AG10803 (cell line): ENCODE measurements at regions not wholly inside any gene's neighbourhood (a gene's known extent, or its start where the extent isn't known, plus 50 kb on each side); places are given as distances from the start of the nearest gene placed in this dataset.
A peak's percentile ranks its signal among the peaks of the same experiment; 100 is the strongest.

ENCODE experiments used
- DNase-seq: peaks from one replicate; pipeline ENCODE4 v3.0.0; 2010; ENCODE audit warnings: low read depth
- H3K4me3 ChIP-seq: 2 replicates; pipeline ENCODE4 v1.5.1; 2011; ENCODE audit warnings: mild to moderate bottlenecking, low read length, control low read depth
- TF ChIP-seq, protein P1 (sequence below): conservative IDR thresholded peaks from 2 replicates; pipeline ENCODE4 v1.5.1; 2011; ENCODE audit warnings: mild to moderate bottlenecking, low read length, control low read depth, inconsistent platforms

DNA sequence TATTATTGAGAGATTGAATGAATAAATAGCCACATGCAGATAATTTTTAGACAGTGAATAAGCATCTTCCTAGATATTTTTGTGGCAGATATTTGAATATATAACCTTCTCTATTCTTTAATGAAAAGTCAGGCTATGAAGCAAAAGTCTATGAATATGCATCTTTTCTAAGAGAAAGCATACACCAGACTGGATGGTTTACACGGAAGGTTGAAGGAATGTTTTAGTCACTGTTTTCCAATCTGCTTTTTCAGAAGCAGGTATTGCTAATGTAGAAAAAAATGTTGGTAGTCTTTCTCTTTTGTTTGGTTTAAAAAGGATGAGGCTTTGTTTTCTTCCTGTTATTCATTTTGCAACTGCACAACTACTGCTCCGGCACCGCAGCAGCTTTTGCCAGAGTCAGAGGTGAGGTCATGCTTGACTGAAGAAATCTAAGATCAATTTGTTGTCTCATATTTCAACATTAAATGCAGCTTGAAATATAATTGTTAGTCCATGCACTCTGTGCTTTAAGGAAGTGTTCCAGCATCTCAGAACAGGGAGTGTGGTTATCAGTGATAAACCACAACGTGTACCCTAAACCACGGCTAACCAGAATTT lies 1540.8 kb upstream of the PIK3C3 start:
- TF ChIP-seq, protein P1, sequence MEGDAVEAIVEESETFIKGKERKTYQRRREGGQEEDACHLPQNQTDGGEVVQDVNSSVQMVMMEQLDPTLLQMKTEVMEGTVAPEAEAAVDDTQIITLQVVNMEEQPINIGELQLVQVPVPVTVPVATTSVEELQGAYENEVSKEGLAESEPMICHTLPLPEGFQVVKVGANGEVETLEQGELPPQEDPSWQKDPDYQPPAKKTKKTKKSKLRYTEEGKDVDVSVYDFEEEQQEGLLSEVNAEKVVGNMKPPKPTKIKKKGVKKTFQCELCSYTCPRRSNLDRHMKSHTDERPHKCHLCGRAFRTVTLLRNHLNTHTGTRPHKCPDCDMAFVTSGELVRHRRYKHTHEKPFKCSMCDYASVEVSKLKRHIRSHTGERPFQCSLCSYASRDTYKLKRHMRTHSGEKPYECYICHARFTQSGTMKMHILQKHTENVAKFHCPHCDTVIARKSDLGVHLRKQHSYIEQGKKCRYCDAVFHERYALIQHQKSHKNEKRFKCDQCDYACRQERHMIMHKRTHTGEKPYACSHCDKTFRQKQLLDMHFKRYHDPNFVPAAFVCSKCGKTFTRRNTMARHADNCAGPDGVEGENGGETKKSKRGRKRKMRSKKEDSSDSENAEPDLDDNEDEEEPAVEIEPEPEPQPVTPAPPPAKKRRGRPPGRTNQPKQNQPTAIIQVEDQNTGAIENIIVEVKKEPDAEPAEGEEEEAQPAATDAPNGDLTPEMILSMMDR: no peak
- H3K4me3 ChIP-seq: no peak overlapping the region
- DNase-seq: peak; percentile 4

DNA sequence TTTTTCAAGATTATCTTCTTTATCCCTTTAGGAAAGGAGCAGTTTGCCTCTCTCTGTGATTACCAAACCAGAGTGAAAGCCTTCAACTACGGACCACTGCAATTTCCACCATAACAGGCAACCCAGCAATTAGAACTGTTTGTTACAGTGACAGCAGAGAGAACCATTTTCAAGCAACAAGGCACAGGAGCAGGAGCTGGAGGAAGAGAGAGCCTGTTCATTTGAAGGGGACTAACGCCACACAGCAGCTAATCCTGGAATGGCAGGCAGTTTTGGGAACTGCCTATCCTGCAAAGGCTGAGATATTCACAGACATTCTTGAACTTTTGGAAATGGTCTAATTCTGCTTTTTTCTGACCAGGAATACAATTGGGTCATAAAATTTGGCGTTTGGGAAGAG lies 1541.9 kb upstream of the PIK3C3 start:
- H3K4me3 ChIP-seq: no peak overlapping the region
- TF ChIP-seq, protein P1: peak; percentile 62
- peak; percentile 12 for DNase-seq

DNA sequence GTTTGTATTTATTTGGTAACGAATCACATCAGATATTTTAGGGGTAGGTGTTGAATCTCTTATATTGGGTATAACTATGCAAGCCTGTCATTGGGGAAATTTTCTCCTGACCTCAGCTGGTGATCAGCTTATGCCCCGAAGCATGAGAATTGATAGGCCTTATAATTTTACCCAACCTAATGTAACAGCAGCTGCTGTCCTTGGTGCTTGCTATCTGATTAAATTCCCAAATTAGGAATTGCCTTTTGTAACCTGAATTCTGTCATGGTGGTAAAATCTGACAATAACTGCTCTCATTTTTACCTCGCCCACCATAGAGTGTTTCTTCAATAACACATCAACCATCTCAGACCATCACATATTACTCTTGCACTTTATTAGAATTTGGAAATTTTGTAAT lies 1542.6 kb upstream of the PIK3C3 start:
- TF ChIP-seq, protein P1: no peak
- no peak for DNase-seq
- no peak overlapping the region for H3K4me3 ChIP-seq

DNA sequence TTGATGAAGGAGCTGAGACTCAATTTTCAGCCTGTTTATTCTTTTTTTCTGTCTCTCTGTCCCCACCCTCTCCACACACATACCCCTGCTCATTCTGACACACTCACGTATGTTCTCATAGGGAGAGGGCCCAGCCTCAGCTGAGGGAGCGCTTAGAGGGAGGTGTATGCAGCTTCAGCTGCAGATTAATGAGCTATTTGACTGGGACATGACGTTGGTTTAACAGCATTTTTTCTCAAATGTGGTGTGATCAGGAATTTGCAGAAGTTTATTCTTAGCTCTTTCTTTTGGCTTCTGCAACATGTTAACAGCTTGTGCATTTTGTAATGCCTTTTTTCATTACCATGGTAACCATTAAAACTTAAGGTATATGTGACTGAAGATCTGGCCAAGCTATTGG lies 1547.1 kb upstream of the PIK3C3 start:
- H3K4me3 ChIP-seq: no peak overlapping the region
- TF ChIP-seq, protein P1: no peak
- peak; percentile 61 for DNase-seq

DNA sequence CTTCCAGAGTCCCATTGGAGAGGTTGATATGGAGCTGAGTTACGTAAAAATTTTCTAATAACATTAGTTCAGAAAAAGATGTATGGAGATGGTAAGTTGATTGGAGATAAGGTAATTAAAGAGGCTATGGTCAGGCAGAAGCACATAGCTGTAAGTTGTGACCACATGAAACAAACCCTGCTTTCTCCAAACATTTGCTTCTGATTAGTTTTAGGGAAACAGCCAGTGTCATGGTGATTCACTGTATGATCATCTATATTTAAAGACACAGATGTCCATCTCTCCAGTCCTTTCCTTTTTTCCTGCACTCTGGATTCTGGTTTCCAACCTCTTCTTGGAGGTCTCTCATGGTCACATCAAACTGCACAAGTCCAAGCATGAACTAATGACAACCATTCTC lies 1550.8 kb upstream of the PIK3C3 start:
- TF ChIP-seq, protein P1: no peak

DNA sequence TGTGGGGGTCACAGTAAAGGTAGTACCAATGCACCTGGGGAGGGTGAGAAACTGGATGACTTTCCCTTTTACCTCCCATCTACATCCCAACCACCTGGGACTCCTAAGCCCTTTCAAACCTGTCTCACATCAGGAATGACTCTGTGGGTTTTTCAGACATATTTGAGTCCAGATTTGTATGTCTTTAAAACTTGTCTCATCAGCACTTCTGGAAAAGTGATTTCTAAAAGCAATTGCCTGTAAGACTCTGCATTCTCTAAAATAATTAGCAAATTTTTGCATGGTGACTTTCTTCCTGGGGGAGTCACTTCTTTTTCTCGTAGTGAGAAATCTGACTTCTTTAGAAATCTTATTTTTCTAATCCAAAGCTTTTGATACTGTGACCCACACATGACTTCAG lies 1553.0 kb upstream of the PIK3C3 start:
- TF ChIP-seq, protein P1: no peak
- H3K4me3 ChIP-seq: no peak overlapping the region
- DNase-seq: no peak

More for the DNA sequence above, 1550.8 kb upstream of the PIK3C3 start:
- no peak overlapping the region for H3K4me3 ChIP-seq
- DNase-seq: peak; percentile 40

DNA sequence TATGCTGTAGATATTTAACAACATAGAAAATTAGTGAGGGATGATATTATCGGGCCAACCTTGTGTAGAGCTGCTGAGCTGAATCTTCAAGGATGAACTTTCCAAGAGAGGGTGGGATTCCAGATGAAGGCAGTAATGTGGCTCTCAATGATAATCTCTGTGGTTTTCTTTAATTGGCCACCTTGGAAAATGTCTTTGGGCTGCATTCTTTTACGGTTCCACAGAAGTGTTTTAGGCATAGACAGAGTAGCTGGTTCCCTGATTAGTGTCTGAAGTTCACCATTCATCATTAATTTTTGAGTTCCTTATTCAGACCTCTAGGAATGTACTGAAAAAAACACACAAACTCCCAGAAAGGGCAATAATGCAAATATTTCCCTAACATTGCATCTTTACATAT lies 1566.9 kb upstream of the PIK3C3 start:
- TF ChIP-seq, protein P1: no peak
- no peak overlapping the region for H3K4me3 ChIP-seq
- DNase-seq: no peak
